ENCODE measurements at regions not wholly inside any gene's neighbourhood (a gene's known extent, or its start where the extent isn't known, plus 50 kb on each side); places are given as distances from the start of the nearest gene placed in this dataset.

- no peak for DNase-seq
Observed at GRCh38 chr5:129341306-129341705, 118.8 kb upstream of the ADAMTS19 start.

GRCh38 chr5:129342796-129343195 lies 117.3 kb upstream of the ADAMTS19 start:
- DNase-seq = no peak

- DNase-seq = no peak
Observed at GRCh38 chr5:129345213-129345924, 114.7 kb upstream of the ADAMTS19 start.

GRCh38 chr5:129356846-129357245 lies 103.3 kb upstream of the ADAMTS19 start:
- no peak for DNase-seq

- DNase-seq = no peak
Observed at GRCh38 chr5:129358069-129358468, 102.0 kb upstream of the ADAMTS19 start.

- DNase-seq = no peak
Observed at GRCh38 chr5:129359450-129359849, 100.6 kb upstream of the ADAMTS19 start.

GRCh38 chr5:129361441-129362025 lies 98.6 kb upstream of the ADAMTS19 start:
- no peak for DNase-seq

GRCh38 chr5:129362456-129362855 lies 97.6 kb upstream of the ADAMTS19 start:
- DNase-seq = no peak

GRCh38 chr5:129363991-129364390 lies 96.1 kb upstream of the ADAMTS19 start:
- DNase-seq = no peak

GRCh38 chr5:129367883-129368282 lies 92.2 kb upstream of the ADAMTS19 start:
- no peak for DNase-seq

- no peak for DNase-seq
Observed at GRCh38 chr5:129372025-129372424, 88.1 kb upstream of the ADAMTS19 start.

GRCh38 chr5:129377504-129377903 lies 82.6 kb upstream of the ADAMTS19 start:
- no peak for DNase-seq

GRCh38 chr5:129378961-129379360 lies 81.1 kb upstream of the ADAMTS19 start:
- no peak for DNase-seq

GRCh38 chr5:129379406-129379805 lies 80.7 kb upstream of the ADAMTS19 start:
- DNase-seq = no peak

GRCh38 chr5:129382921-129383672 lies 77.0 kb upstream of the ADAMTS19 start:
- no peak for DNase-seq

- no peak for DNase-seq
Observed at GRCh38 chr5:129384193-129384592, 75.9 kb upstream of the ADAMTS19 start.

GRCh38 chr5:129384736-129385135 lies 75.4 kb upstream of the ADAMTS19 start:
- DNase-seq = no peak

GRCh38 chr5:129387944-129388343 lies 72.2 kb upstream of the ADAMTS19 start:
- no peak for DNase-seq

- DNase-seq = no peak
Observed at GRCh38 chr5:129392681-129393080, 67.4 kb upstream of the ADAMTS19 start.

- no peak for DNase-seq
Observed at GRCh38 chr5:129395247-129395646, 64.9 kb upstream of the ADAMTS19 start.

- no peak for DNase-seq
Observed at GRCh38 chr5:129398026-129398678, 61.9 kb upstream of the ADAMTS19 start.

GRCh38 chr5:129399069-129399468 lies 61.0 kb upstream of the ADAMTS19 start:
- no peak for DNase-seq
